ENCODE measurements at regions not wholly inside any gene's neighbourhood (a gene's known extent, or its start where the extent isn't known, plus 50 kb on each side); places are given as distances from the start of the nearest gene placed in this dataset.

DNA sequence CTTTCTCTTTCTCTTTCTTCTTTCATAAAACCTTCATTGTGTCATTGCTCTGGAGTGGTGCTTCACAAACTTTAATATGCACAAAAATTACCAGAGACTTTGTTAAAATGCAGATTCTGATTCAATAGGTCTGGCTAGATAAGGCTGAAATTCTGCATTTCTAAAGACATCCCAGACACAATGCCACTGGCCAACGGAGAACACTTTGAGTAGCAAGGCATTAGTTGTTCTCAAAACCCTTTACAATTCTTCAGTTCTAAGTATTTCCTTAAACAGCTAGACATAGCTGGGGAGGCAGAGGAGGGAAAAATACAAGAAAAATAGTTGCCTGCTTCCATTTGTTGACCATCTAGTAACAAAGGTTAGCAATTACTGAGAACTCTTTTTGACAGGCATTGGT is 101.8 kb upstream of the PIK3C3 start:
- TF ChIP-seq POLR2A (IDR thresholded peaks at IDR 0.05) = no peak
- TF ChIP-seq, protein P1, sequence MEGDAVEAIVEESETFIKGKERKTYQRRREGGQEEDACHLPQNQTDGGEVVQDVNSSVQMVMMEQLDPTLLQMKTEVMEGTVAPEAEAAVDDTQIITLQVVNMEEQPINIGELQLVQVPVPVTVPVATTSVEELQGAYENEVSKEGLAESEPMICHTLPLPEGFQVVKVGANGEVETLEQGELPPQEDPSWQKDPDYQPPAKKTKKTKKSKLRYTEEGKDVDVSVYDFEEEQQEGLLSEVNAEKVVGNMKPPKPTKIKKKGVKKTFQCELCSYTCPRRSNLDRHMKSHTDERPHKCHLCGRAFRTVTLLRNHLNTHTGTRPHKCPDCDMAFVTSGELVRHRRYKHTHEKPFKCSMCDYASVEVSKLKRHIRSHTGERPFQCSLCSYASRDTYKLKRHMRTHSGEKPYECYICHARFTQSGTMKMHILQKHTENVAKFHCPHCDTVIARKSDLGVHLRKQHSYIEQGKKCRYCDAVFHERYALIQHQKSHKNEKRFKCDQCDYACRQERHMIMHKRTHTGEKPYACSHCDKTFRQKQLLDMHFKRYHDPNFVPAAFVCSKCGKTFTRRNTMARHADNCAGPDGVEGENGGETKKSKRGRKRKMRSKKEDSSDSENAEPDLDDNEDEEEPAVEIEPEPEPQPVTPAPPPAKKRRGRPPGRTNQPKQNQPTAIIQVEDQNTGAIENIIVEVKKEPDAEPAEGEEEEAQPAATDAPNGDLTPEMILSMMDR (IDR thresholded peaks at IDR 0.05) = no peak
